ENCODE measurements at regions not wholly inside any gene's neighbourhood (a gene's known extent, or its start where the extent isn't known, plus 50 kb on each side); places are given as distances from the start of the nearest gene placed in this dataset.

- TF ChIP-seq CTCF (IDR thresholded peaks at IDR 0.05 in 2 of 3, conservative IDR thresholded peaks at IDR 0.05 in 1 of 3; ENCODE audit: borderline replicate concordance in 1 of 3, insufficient read depth in 1 of 3, low read depth in 2 of 3, low read length in 2 of 3): no peak
Measured at GRCh38 chr5:110056580-110057114, 366.9 kb downstream of the MAN2A1 start (continued).

GRCh38 chr5:110058175-110058574, 368.4 kb downstream of the MAN2A1 start:
- ChIA-PET POLR2A (no interaction called here), CTCF (no interaction called here), RAD21 (ENCODE audit: low non-redundant PET in 1 of 2, low total read pairs in 2 of 2, uncharacterized antibody in 2 of 2, unreplicated experiment in 2 of 2) (no interaction called here)
- H3K4me3 ChIP-seq (replicated peaks in 1 of 2; ENCODE audit: low read depth in 1 of 2, low read length in 2 of 2): no peak overlapping the region
- no peak overlapping the region for H3K9ac ChIP-seq (ENCODE audit: low read length)
- no TSS peak for BruUV-seq (replicated peaks)
- H3K27ac ChIP-seq (ENCODE audit: low read depth, low read length): no peak overlapping the region
- H3K4me2 ChIP-seq (ENCODE audit: low read length): no peak overlapping the region
- no peak for TF ChIP-seq YY1 (IDR thresholded peaks at IDR 0.05; ENCODE audit: extremely low read depth, insufficient replicate concordance, low read depth, low read length)
- no peak for TF ChIP-seq ELF1 (IDR thresholded peaks at IDR 0.05; ENCODE audit: borderline replicate concordance, low read depth)
- TF ChIP-seq SP1 (IDR thresholded peaks at IDR 0.05; ENCODE audit: low read depth): no peak
- no peak for TF ChIP-seq EGR1 (IDR thresholded peaks at IDR 0.05; ENCODE audit: low read depth)
- no peak for TF ChIP-seq ZFX (IDR thresholded peaks at IDR 0.05)
- TF ChIP-seq FOSL1 (IDR thresholded peaks at IDR 0.05; ENCODE audit: low read depth): no peak
- TF ChIP-seq REST (IDR thresholded peaks at IDR 0.05; ENCODE audit: low read depth): no peak
- no peak for TF ChIP-seq ZBTB33 (IDR thresholded peaks at IDR 0.05; ENCODE audit: extremely low read depth, insufficient replicate concordance, low read length)
- intact Hi-C loops (cut with micrococcal nuclease): no loop called here
- H4K20me1 ChIP-seq (ENCODE audit: insufficient read depth): no peaks in the 10 kb centered on the region
- H3K79me2 ChIP-seq (ENCODE audit: insufficient read depth, low read length): no peaks in the 10 kb centered on the region
- no peak overlapping the region for H2AFZ ChIP-seq (ENCODE audit: low read depth, low read length, poor library complexity, severe bottlenecking)
- no peaks in the 10 kb centered on the region for H3K9me3 ChIP-seq (ENCODE audit: control insufficient read depth in 1 of 2, insufficient read depth in 1 of 2, low read depth in 1 of 2, low read length in 2 of 2)
- no peak for DNase-seq (ENCODE audit: low read depth, low spot score)
- ATAC-seq: no peak
- no peaks in the 10 kb centered on the region for H3K27me3 ChIP-seq (ENCODE audit: insufficient read depth, low read length)
- H3K9me2 ChIP-seq (ENCODE audit: insufficient read depth): no peaks in the 10 kb centered on the region
- H3K4me1 ChIP-seq (ENCODE audit: control insufficient read depth in 1 of 2, insufficient read depth in 2 of 2, low read length in 2 of 2): no peaks in the 10 kb centered on the region
- H3K36me3 ChIP-seq (ENCODE audit: control insufficient read depth in 1 of 2, insufficient read depth in 2 of 2, low read length in 2 of 2): no peaks in the 10 kb centered on the region
